ENCODE measurements at regions not wholly inside any gene's neighbourhood (a gene's known extent, or its start where the extent isn't known, plus 50 kb on each side); places are given as distances from the start of the nearest gene placed in this dataset.
"Not testable (repeated sequence)": the region's sequence is repeated elsewhere in the genome, so short reads cannot be mapped to it uniquely, and the experiment has no call there.

DNA sequence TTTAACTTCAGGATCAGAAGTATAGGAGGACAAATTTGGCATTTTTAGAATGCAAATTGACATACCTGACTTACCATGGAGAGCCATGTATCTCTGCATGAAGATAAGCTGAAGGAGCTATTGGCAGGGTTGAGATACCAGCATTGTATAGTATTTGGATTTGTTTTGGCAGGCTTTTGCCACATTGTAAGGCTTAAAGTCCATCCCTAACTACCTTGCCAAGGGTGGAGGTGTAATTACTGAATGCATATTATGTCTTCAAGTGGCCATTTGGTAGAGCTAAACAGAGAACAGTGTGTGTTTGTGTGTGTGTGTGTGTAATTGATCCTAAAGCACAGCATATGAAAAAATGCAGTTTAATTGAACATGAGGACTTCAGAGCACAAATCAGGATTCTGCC lies 324.7 kb downstream of the FAM170A start:
- Mint-ChIP-seq H3K9me3 (ENCODE audit: unreplicated experiment) (no peaks in the 10 kb centered on the region), H3K27me3 (ENCODE audit: unreplicated experiment) (no peaks in the 10 kb centered on the region), H3K36me3 (ENCODE audit: low read depth, unreplicated experiment) (no peaks in the 10 kb centered on the region), H3K4me1 (ENCODE audit: unreplicated experiment) (no peaks in the 10 kb centered on the region), H3K4me3 (ENCODE audit: unreplicated experiment) (no peak overlapping the region), H3K27ac (ENCODE audit: unreplicated experiment) (no peak overlapping the region)
- TF ChIP-seq, protein P1, sequence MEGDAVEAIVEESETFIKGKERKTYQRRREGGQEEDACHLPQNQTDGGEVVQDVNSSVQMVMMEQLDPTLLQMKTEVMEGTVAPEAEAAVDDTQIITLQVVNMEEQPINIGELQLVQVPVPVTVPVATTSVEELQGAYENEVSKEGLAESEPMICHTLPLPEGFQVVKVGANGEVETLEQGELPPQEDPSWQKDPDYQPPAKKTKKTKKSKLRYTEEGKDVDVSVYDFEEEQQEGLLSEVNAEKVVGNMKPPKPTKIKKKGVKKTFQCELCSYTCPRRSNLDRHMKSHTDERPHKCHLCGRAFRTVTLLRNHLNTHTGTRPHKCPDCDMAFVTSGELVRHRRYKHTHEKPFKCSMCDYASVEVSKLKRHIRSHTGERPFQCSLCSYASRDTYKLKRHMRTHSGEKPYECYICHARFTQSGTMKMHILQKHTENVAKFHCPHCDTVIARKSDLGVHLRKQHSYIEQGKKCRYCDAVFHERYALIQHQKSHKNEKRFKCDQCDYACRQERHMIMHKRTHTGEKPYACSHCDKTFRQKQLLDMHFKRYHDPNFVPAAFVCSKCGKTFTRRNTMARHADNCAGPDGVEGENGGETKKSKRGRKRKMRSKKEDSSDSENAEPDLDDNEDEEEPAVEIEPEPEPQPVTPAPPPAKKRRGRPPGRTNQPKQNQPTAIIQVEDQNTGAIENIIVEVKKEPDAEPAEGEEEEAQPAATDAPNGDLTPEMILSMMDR (IDR thresholded peaks at IDR 0.05; ENCODE audit: unreplicated experiment), result no peak
- DNase-seq (ENCODE audit: low spot score), result no peak

DNA sequence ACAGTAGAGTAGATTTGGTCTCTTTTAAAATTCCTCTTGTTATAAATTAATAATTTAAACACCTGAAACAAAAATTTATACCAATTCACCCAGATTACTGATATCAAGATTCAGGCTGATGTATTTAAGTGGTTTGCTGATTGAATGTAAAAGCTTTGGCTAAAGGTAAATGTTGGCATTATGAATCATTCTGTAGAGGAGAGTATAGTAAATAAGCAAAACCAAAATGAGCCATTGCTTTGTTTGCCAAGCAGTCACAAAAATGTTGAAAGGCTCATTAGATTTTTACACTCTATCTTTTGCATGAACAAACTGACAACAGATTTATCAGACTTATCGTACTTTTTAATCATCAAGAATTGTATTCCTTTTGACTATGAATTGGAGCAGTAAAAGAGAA lies 332.6 kb downstream of the FAM170A start:
- no peak for DNase-seq (ENCODE audit: low spot score)
- H3K27ac Mint-ChIP-seq (ENCODE audit: unreplicated experiment), result no peak overlapping the region
- H3K36me3 Mint-ChIP-seq (ENCODE audit: low read depth, unreplicated experiment), result no peaks in the 10 kb centered on the region
- H3K4me3 Mint-ChIP-seq (ENCODE audit: unreplicated experiment), result no peak overlapping the region
- no peaks in the 10 kb centered on the region for H3K9me3 Mint-ChIP-seq (ENCODE audit: unreplicated experiment)
- peaks cover 2% of the 10 kb centered on the region for H3K27me3 Mint-ChIP-seq (ENCODE audit: unreplicated experiment)
- TF ChIP-seq, protein P1 (IDR thresholded peaks at IDR 0.05; ENCODE audit: unreplicated experiment), result no peak
- H3K4me1 Mint-ChIP-seq (ENCODE audit: unreplicated experiment), result no peaks in the 10 kb centered on the region

DNA sequence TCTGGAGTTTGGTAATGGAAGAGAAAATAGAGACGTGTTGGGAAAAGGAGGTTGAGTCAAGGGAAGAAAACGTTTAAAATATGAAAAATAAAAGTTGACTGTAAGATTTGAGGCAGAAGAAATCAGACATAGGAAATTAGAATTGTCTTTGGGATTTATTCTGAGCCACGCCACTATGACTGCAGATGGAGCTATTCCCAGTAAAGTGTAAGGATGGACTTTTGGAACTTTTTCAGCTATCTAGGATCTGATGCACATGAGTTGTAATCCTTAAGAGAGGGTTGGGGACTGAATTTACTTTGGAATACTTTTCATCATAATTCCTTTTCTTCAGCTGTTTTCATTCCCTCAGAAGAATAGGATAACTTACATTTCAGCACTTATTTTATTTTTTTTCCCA lies 336.7 kb downstream of the FAM170A start:
- peaks cover 2% of the 10 kb centered on the region for H3K27me3 Mint-ChIP-seq (ENCODE audit: unreplicated experiment)
- DNase-seq (ENCODE audit: low spot score), result no peak
- H3K4me1 Mint-ChIP-seq (ENCODE audit: unreplicated experiment), result no peaks in the 10 kb centered on the region
- TF ChIP-seq, protein P1 (IDR thresholded peaks at IDR 0.05; ENCODE audit: unreplicated experiment), result no peak
- no peaks in the 10 kb centered on the region for H3K9me3 Mint-ChIP-seq (ENCODE audit: unreplicated experiment)
- no peak overlapping the region for H3K27ac Mint-ChIP-seq (ENCODE audit: unreplicated experiment)
- no peak overlapping the region for H3K4me3 Mint-ChIP-seq (ENCODE audit: unreplicated experiment)
- H3K36me3 Mint-ChIP-seq (ENCODE audit: low read depth, unreplicated experiment), result no peaks in the 10 kb centered on the region

DNA sequence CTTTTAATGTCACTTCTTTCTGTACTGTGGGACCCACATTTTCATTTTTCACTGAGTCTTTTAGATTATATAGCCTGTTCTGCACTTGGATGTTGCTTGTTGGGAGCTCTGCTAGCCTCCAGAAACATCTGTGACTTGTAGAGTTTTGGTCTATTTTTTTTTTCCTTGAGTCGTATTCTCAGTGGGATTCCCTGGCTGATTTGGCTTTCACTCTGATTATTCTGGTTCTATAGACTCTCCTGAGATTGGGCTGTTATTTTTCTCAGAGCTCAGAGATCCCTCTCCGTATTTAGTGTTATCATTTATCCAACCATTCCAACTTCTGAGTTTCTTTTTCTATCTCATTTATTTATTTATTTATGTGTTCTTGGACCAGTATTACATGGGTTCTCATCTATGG lies 339.3 kb downstream of the FAM170A start:
- TF ChIP-seq, protein P1 (IDR thresholded peaks at IDR 0.05; ENCODE audit: unreplicated experiment), result no peak
- H3K4me1 Mint-ChIP-seq (ENCODE audit: unreplicated experiment), result no peaks in the 10 kb centered on the region
- peaks cover 2% of the 10 kb centered on the region for H3K27me3 Mint-ChIP-seq (ENCODE audit: unreplicated experiment)
- no peaks in the 10 kb centered on the region for H3K9me3 Mint-ChIP-seq (ENCODE audit: unreplicated experiment)
- no peak overlapping the region for H3K27ac Mint-ChIP-seq (ENCODE audit: unreplicated experiment)
- DNase-seq (ENCODE audit: low spot score), result no peak
- H3K36me3 Mint-ChIP-seq (ENCODE audit: low read depth, unreplicated experiment), result no peaks in the 10 kb centered on the region
- H3K4me3 Mint-ChIP-seq (ENCODE audit: unreplicated experiment), result no peak overlapping the region

DNA sequence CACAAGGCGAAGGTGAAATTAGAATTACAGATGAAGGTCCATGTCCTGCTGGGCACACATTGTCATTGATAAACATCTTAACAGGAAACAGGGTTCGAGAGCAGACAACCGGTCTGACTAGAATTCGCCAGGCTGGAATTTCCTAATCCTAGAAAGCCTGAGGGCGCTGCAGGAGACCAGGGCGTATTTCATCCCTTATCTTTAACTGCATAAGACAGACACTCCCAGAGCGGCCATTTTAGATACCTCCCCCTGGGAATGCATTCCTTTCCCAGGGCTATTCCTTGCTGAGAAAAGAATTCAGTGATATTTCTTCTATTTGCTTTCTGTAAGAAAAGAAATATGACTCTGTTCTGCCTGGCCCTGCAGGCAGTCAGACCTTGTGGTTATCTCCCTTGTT lies 357.7 kb downstream of the FAM170A start:
- H3K36me3 Mint-ChIP-seq (ENCODE audit: low read depth, unreplicated experiment); H3K4me1 Mint-ChIP-seq (ENCODE audit: unreplicated experiment); H3K27me3 Mint-ChIP-seq (ENCODE audit: unreplicated experiment); H3K4me3 Mint-ChIP-seq (ENCODE audit: unreplicated experiment); DNase-seq (ENCODE audit: low spot score); H3K27ac Mint-ChIP-seq (ENCODE audit: unreplicated experiment); H3K9me3 Mint-ChIP-seq (ENCODE audit: unreplicated experiment): not testable (repeated sequence)

DNA sequence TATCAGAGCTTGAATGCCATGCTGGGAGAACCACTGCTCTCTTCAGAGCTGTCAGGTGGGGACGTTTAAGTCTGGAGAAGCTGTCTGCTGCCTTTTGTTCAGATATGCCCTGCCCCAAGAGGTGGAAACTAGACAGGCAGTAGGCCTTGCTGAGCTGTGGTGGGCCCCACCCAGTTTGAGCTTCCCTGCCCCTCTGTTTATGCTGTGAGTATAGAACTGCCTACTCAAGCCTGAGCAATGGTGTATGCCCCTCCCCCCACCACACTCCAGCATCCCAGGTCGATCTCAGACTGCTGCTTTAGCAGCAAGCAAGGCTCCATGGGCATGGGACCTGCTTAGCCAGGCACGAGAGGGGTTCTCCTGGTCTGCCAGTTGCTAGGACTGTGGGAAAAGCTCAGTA lies 362.3 kb downstream of the FAM170A start:
- no peaks in the 10 kb centered on the region for H3K27me3 Mint-ChIP-seq (ENCODE audit: unreplicated experiment)
- no peak for DNase-seq (ENCODE audit: low spot score)
- TF ChIP-seq, protein P1 (IDR thresholded peaks at IDR 0.05; ENCODE audit: unreplicated experiment), result no peak
- H3K36me3 Mint-ChIP-seq (ENCODE audit: low read depth, unreplicated experiment), result no peaks in the 10 kb centered on the region
- H3K4me1 Mint-ChIP-seq (ENCODE audit: unreplicated experiment), result no peaks in the 10 kb centered on the region
- no peak overlapping the region for H3K4me3 Mint-ChIP-seq (ENCODE audit: unreplicated experiment)
- no peaks in the 10 kb centered on the region for H3K9me3 Mint-ChIP-seq (ENCODE audit: unreplicated experiment)
- no peak overlapping the region for H3K27ac Mint-ChIP-seq (ENCODE audit: unreplicated experiment)
